Fibroblast of lung (primary cell): ENCODE measurements at regions not wholly inside any gene's neighbourhood (a gene's known extent, or its start where the extent isn't known, plus 50 kb on each side); places are given as distances from the start of the nearest gene placed in this dataset.

Source experiments
- EZH2 ChIP-seq: IDR thresholded peaks from 2 replicates; pipeline ENCODE4 v1.5.1; 2012; ENCODE audit warnings: low read length, control low read depth, mild to moderate bottlenecking; ENCODE audit errors: missing control alignments
- TF ChIP-seq, protein P1 (sequence below), 2 donors: IDR thresholded peaks in 1 of 2; conservative IDR thresholded peaks in 1 of 2; 1 replicate in 1 of 2; 2 replicates in 1 of 2; pipeline ENCODE4 v1.5.1; 2011 to 2012; ENCODE audit warnings: low read length in 2 of 2, control low read depth in 1 of 2, inconsistent platforms in 1 of 2, low read depth in 1 of 2, mild to moderate bottlenecking in 1 of 2

- no peak for TF ChIP-seq EZH2
- TF ChIP-seq, protein P1, sequence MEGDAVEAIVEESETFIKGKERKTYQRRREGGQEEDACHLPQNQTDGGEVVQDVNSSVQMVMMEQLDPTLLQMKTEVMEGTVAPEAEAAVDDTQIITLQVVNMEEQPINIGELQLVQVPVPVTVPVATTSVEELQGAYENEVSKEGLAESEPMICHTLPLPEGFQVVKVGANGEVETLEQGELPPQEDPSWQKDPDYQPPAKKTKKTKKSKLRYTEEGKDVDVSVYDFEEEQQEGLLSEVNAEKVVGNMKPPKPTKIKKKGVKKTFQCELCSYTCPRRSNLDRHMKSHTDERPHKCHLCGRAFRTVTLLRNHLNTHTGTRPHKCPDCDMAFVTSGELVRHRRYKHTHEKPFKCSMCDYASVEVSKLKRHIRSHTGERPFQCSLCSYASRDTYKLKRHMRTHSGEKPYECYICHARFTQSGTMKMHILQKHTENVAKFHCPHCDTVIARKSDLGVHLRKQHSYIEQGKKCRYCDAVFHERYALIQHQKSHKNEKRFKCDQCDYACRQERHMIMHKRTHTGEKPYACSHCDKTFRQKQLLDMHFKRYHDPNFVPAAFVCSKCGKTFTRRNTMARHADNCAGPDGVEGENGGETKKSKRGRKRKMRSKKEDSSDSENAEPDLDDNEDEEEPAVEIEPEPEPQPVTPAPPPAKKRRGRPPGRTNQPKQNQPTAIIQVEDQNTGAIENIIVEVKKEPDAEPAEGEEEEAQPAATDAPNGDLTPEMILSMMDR (conservative IDR thresholded peaks at IDR 0.05 in 1 of 2, IDR thresholded peaks at IDR 0.05 in 1 of 2; ENCODE audit: low read depth in 1 of 2, low read length in 2 of 2), result no peak
Observed at GRCh38 chr12:126914170-126914793, 1352.7 kb upstream of the TMEM132C start.
